ENCODE measurements at regions not wholly inside any gene's neighbourhood (a gene's known extent, or its start where the extent isn't known, plus 50 kb on each side); places are given as distances from the start of the nearest gene placed in this dataset.
"Not testable (repeated sequence)": the region's sequence is repeated elsewhere in the genome, so short reads cannot be mapped to it uniquely, and the experiment has no call there.

GRCh38 chr9:13800776-13801175, 513.2 kb downstream of the NFIB start:
- dilution Hi-C loops (cut with MboI; ENCODE audit: extremely low pct_ligation_motif_present, low sequenced_read_pairs) (no loop called here), intact Hi-C loops (cut with micrococcal nuclease) (no loop called here)
- ChIA-PET CTCF (no interaction called here), POLR2A (no interaction called here)
- no peak for DNase-seq (ENCODE audit: low read depth, low spot score)
- Histone ChIP-seq H4K20me1 (replicated peaks; ENCODE audit: control insufficient read depth, extremely low read depth, insufficient read depth, low read length) (no peaks in the 10 kb centered on the region), H3K79me2 (ENCODE audit: control insufficient read depth, insufficient read depth, low read length) (no peaks in the 10 kb centered on the region), H3K36me3 (ENCODE audit: control insufficient read depth in 2 of 2, extremely low read depth in 1 of 2, insufficient read depth in 2 of 2, low read length in 2 of 2) (no peaks in the 10 kb centered on the region), H3K4me2 (ENCODE audit: insufficient read depth, low read length) (no peak overlapping the region), H3K27me3 (ENCODE audit: control insufficient read depth in 2 of 2, insufficient read depth in 2 of 2, low read length in 2 of 2) (no peaks in the 10 kb centered on the region), H3K4me3 (replicated peaks in 1 of 3; ENCODE audit: insufficient read depth in 1 of 3, low read depth in 1 of 3, low read length in 3 of 3) (no peak overlapping the region), H3K4me1 (ENCODE audit: control insufficient read depth, extremely low read depth, insufficient read depth, low read length) (peaks cover 22% of the 10 kb centered on the region), H2AFZ (ENCODE audit: low read depth, low read length) (no peak overlapping the region), H3K9me1 (replicated peaks; ENCODE audit: control insufficient read depth, extremely low read depth, insufficient read depth, low read length) (no peaks in the 10 kb centered on the region), H3K9ac (replicated peaks; ENCODE audit: extremely low read depth, insufficient read depth, low read length) (no peak overlapping the region), H3K27ac (ENCODE audit: insufficient read depth, low read depth, low read length) (no peak overlapping the region), H3K9me3 (replicated peaks; ENCODE audit: control insufficient read depth, insufficient read depth, low read length) (no peaks in the 10 kb centered on the region)
- TF ChIP-seq JUN (IDR thresholded peaks at IDR 0.05; ENCODE audit: borderline replicate concordance, insufficient read depth, insufficient read length, low read depth) (no peak), MAX (IDR thresholded peaks at IDR 0.05; ENCODE audit: insufficient read depth, insufficient read length) (no peak), POLR2AphosphoS5 (IDR thresholded peaks at IDR 0.05; ENCODE audit: insufficient read depth, low read depth, low read length) (no peak), GATA2 (IDR thresholded peaks at IDR 0.05; ENCODE audit: insufficient read depth, insufficient read length, low read depth, low read length) (no peak), EZH2 (IDR thresholded peaks at IDR 0.05; ENCODE audit: borderline replicate concordance, low read depth, low read length, severe bottlenecking) (no peak), CTCF (IDR thresholded peaks at IDR 0.05; ENCODE audit: extremely low read depth in 1 of 2, insufficient read depth in 1 of 2, low read depth in 1 of 2, low read length in 2 of 2) (no peak), FOS (IDR thresholded peaks at IDR 0.05; ENCODE audit: borderline replicate concordance, insufficient read depth, low read length) (no peak), MYC (IDR thresholded peaks at IDR 0.05; ENCODE audit: low read depth, low read length) (no peak), POLR2A (IDR thresholded peaks at IDR 0.05; ENCODE audit: low read depth, low read length) (no peak)
- FAIRE-seq, result no peak
- BruUV-seq (replicated peaks), result no TSS peak

- H3K27me3 ChIP-seq (ENCODE audit: control insufficient read depth in 2 of 2, insufficient read depth in 2 of 2, low read length in 2 of 2); H3K4me1 ChIP-seq (ENCODE audit: control insufficient read depth, extremely low read depth, insufficient read depth, low read length); H3K79me2 ChIP-seq (ENCODE audit: control insufficient read depth, insufficient read depth, low read length); dilution Hi-C loops (cut with MboI; ENCODE audit: extremely low pct_ligation_motif_present, low sequenced_read_pairs); H3K9me1 ChIP-seq (replicated peaks; ENCODE audit: control insufficient read depth, extremely low read depth, insufficient read depth, low read length); POLR2A ChIA-PET; DNase-seq (ENCODE audit: low read depth, low spot score); H3K36me3 ChIP-seq (ENCODE audit: control insufficient read depth in 2 of 2, extremely low read depth in 1 of 2, insufficient read depth in 2 of 2, low read length in 2 of 2); intact Hi-C loops (cut with micrococcal nuclease); H4K20me1 ChIP-seq (replicated peaks; ENCODE audit: control insufficient read depth, extremely low read depth, insufficient read depth, low read length); H3K9ac ChIP-seq (replicated peaks; ENCODE audit: extremely low read depth, insufficient read depth, low read length); BruUV-seq (replicated peaks); H3K4me2 ChIP-seq (ENCODE audit: insufficient read depth, low read length); FAIRE-seq; H3K27ac ChIP-seq (ENCODE audit: insufficient read depth, low read depth, low read length); CTCF ChIA-PET; H3K9me3 ChIP-seq (replicated peaks; ENCODE audit: control insufficient read depth, insufficient read depth, low read length); H2AFZ ChIP-seq (ENCODE audit: low read depth, low read length); H3K4me3 ChIP-seq (replicated peaks in 1 of 3; ENCODE audit: insufficient read depth in 1 of 3, low read depth in 1 of 3, low read length in 3 of 3): not testable (repeated sequence)
Measured at GRCh38 chr9:13797701-13798100, 516.2 kb downstream of the NFIB start.

Measured in endothelial cell of umbilical vein (primary cell).